Gastrocnemius medialis (tissue), 4 donors: ENCODE measurements at regions not wholly inside any gene's neighbourhood (a gene's known extent, or its start where the extent isn't known, plus 50 kb on each side); places are given as distances from the start of the nearest gene placed in this dataset.

Experiments
- ATAC-seq, 2 donors: fragments of 150-250 bp; one replicate each; pipeline ENCODE4 v1.9.1; 2016
- DNase-seq, 2 donors: peaks; one replicate each; pipeline ENCODE4 v3.0.0-alpha.2; 2019
- H3K27ac ChIP-seq, 4 donors: fragments of 200-600 bp; sonication (generic); 1 replicate in 1 of 4; 2 replicates in 3 of 4; pipeline ENCODE4 v1.5.1; 2016 to 2018; ENCODE audit warnings: mild to moderate bottlenecking in 2 of 4, moderate library complexity in 1 of 4
- H3K27me3 ChIP-seq, 3 donors: fragments of 200-600 bp; sonication (generic) in 2 of 3; 1 replicate in 1 of 3; 2 replicates in 2 of 3; pipeline versions ENCODE4 v1.5.1 to v1.6.0; 2016 to 2019; ENCODE audit warnings: mild to moderate bottlenecking in 1 of 3, moderate library complexity in 1 of 3
- H3K36me3 ChIP-seq, 2 donors: fragments of 200-600 bp; sonication (generic) in 1 of 2; one replicate each; pipeline ENCODE4 v1.5.1; 2017 to 2018
- H3K4me1 ChIP-seq, 2 donors: fragments of 200-600 bp; sonication (generic) in 1 of 2; one replicate each; pipeline ENCODE4 v1.5.1; 2016 to 2017; ENCODE audit warnings: mild to moderate bottlenecking in 2 of 2
- H3K4me3 ChIP-seq, 4 donors: fragments of 200-600 bp; sonication (generic) in 3 of 4; 1 replicate in 1 of 4; 2 replicates in 3 of 4; pipeline ENCODE4 v1.5.1; 2016 to 2019; ENCODE audit warnings: mild to moderate bottlenecking in 2 of 4
- H3K9me3 ChIP-seq, 3 donors: fragments of 200-600 bp; sonication (generic) in 2 of 3; 1 replicate in 1 of 3; 2 replicates in 2 of 3; pipeline ENCODE4 v1.5.1; 2016 to 2019
- POLR2A ChIP-seq, 2 donors: fragments of 450-650 bp; IDR thresholded peaks; one replicate each; pipeline ENCODE4 v1.6.1; 2017; ENCODE audit warnings: antibody characterized with exemption in 2 of 2, mild to moderate bottlenecking in 2 of 2, moderate library complexity in 2 of 2
- in situ Hi-C, 4 donors: fragments of 200-750 bp; cut with MboI; loops; one replicate each; pipeline versions ENCODE4 v1.15.0 to v1.8.0; 2017; ENCODE audit warnings: low sequenced_read_pairs in 4 of 4
- intact Hi-C: fragments of 100-400 bp; cut with DNase I; formaldehyde crosslinking; loops from one replicate; pipeline ENCODE4 v1.15.1; 2023; ENCODE audit warnings: low total_unique reads
- TF ChIP-seq, protein P1 (sequence below), 5 experiments: fragments of 450-650 bp in 3 of 5; fragments of 200-600 bp in 2 of 5; sonication (generic) in 2 of 5; IDR thresholded peaks in 4 of 5; conservative IDR thresholded peaks in 1 of 5; 1 replicate in 4 of 5; 2 replicates in 1 of 5; pipeline ENCODE4 v1.5.1; 2016 to 2019; ENCODE audit warnings: antibody characterized with exemption in 5 of 5, mild to moderate bottlenecking in 3 of 5, moderate library complexity in 3 of 5

DNA sequence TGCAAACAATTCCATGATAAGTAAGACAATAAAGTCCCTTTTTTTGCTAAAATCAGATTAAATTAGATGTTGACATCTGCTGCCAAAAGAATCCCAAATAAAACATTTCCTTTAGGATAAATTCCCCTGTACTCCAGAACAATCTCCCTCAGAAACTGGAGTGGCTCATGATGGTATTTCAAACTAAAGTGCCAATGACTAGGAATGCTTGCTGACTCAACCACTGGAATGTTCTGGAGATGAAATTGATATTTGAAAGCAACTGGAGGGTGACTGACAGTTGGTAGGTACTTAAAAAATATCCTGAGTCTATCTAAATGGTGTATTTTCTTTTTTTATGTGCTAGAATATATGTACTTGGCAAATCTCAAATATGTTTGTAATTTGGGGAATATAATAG is 350.1 kb upstream of the TSHZ2 start:
- Histone ChIP-seq H3K4me3 (no peak overlapping the region), H3K9me3 (no peaks in the 10 kb centered on the region), H3K36me3 (no peaks in the 10 kb centered on the region), H3K27me3 (no peaks in the 10 kb centered on the region), H3K4me1 (no peaks in the 10 kb centered on the region), H3K27ac (no peak overlapping the region)
- ATAC-seq, result no peak
- intact Hi-C loops (no loop called here), in situ Hi-C loops (no loop called here)
- TF ChIP-seq, protein P1, sequence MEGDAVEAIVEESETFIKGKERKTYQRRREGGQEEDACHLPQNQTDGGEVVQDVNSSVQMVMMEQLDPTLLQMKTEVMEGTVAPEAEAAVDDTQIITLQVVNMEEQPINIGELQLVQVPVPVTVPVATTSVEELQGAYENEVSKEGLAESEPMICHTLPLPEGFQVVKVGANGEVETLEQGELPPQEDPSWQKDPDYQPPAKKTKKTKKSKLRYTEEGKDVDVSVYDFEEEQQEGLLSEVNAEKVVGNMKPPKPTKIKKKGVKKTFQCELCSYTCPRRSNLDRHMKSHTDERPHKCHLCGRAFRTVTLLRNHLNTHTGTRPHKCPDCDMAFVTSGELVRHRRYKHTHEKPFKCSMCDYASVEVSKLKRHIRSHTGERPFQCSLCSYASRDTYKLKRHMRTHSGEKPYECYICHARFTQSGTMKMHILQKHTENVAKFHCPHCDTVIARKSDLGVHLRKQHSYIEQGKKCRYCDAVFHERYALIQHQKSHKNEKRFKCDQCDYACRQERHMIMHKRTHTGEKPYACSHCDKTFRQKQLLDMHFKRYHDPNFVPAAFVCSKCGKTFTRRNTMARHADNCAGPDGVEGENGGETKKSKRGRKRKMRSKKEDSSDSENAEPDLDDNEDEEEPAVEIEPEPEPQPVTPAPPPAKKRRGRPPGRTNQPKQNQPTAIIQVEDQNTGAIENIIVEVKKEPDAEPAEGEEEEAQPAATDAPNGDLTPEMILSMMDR (IDR thresholded peaks at IDR 0.05 in 4 of 5, conservative IDR thresholded peaks at IDR 0.05 in 1 of 5), result no peak
- no peak for TF ChIP-seq POLR2A (IDR thresholded peaks at IDR 0.05)
- no peak for DNase-seq

DNA sequence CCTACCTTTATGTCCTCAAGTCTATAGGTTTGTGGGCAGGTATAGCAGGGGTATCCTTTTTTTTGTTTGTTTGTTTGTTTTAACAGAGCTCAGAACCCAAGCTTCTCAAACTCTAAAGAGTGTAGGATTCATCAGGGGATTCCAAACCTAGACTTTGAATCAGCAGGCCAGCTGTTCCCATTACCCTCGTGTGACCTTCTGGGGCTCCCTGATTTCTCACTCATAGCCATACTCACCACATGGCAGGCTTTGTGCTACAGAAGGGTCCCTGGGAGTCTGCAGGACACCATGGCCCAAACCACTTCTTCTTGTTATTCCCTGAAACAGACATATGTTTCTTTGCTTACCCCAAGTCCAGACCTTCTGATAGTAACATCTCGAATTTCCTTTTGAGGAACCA is 350.8 kb upstream of the TSHZ2 start:
- ATAC-seq (no peak), DNase-seq (no peak)
- Histone ChIP-seq H3K4me3 (no peak overlapping the region), H3K27ac (no peak overlapping the region), H3K36me3 (no peaks in the 10 kb centered on the region), H3K4me1 (no peaks in the 10 kb centered on the region), H3K9me3 (no peaks in the 10 kb centered on the region), H3K27me3 (no peaks in the 10 kb centered on the region)
- intact Hi-C loops, result no loop called here
- no peak for TF ChIP-seq POLR2A (IDR thresholded peaks at IDR 0.05)
- TF ChIP-seq, protein P1 (IDR thresholded peaks at IDR 0.05 in 4 of 5, conservative IDR thresholded peaks at IDR 0.05 in 1 of 5), result no peak
- in situ Hi-C loops, result no loop called here

DNA sequence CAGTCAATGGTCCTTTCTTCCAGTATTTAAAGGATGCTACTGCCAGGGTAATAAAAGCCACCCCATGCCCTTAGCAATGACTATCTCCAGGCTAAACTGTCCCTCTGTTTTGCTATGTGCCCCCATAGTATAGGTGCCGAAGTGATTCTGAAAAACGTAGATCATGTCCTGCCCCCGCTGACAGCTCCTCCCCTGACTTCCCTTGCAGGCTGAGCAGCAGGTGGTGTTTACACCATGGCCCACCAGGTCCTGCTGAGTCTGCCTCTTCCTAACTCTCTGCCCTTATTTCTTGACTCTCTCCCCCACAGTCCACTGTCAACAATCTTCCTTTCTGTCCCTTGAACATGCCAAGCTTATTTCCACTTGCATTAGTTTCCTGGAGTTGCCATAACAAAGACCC is 352.5 kb upstream of the TSHZ2 start:
- Histone ChIP-seq H3K4me3 (no peak overlapping the region), H3K36me3 (no peaks in the 10 kb centered on the region), H3K27ac (no peak overlapping the region), H3K9me3 (no peaks in the 10 kb centered on the region), H3K4me1 (no peaks in the 10 kb centered on the region), H3K27me3 (no peaks in the 10 kb centered on the region)
- ATAC-seq, result no peak
- intact Hi-C loops, result no loop called here
- no peak for DNase-seq
- in situ Hi-C loops, result no loop called here
- no peak for TF ChIP-seq POLR2A (IDR thresholded peaks at IDR 0.05)
- TF ChIP-seq, protein P1 (IDR thresholded peaks at IDR 0.05 in 4 of 5, conservative IDR thresholded peaks at IDR 0.05 in 1 of 5), result no peak

DNA sequence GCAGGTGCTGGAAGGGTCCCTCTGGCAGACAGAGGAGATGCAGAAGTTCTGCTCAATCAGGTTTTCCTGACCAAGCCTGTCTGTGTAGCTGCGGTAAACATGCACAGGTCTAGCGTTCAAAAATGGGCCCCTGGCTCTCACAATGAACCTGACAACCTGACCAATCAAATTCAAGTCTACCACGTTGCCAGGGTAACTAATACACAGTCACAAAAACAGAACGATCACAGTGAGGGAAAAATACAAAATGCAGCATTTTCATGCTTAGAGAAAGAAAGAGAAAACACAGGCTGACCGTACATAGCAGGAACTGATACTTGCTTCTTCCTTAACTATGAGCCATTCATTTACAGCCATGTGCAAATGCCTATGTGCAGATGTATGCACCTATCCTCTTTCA is 353.1 kb upstream of the TSHZ2 start:
- Histone ChIP-seq H3K27ac (no peak overlapping the region), H3K9me3 (no peaks in the 10 kb centered on the region), H3K36me3 (no peaks in the 10 kb centered on the region), H3K4me1 (no peaks in the 10 kb centered on the region), H3K27me3 (no peaks in the 10 kb centered on the region), H3K4me3 (no peak overlapping the region)
- in situ Hi-C loops, result no loop called here
- DNase-seq (no peak), ATAC-seq (no peak)
- intact Hi-C loops, result no loop called here
- no peak for TF ChIP-seq POLR2A (IDR thresholded peaks at IDR 0.05)
- TF ChIP-seq, protein P1 (IDR thresholded peaks at IDR 0.05 in 4 of 5, conservative IDR thresholded peaks at IDR 0.05 in 1 of 5), result no peak

DNA sequence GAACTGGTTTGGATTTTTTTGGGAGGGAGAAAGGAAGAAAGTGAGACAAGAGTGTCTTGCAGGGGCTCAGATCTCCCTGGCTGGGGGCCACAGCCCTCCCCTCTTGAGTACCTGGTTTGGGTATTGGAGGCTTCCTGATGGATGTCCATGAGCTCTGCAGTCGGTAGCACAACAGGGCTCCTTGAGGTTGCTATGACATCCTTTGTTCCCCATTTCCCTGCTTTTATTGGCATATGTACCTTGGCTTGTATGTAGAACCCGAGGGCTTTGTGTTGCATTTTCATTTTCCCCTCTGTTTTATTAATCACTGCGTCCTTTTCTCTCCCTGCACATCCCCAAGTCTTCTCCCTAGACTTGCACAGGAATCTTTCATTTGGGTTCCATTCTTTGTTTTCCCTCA is 355.5 kb upstream of the TSHZ2 start:
- H3K27me3 ChIP-seq, result no peaks in the 10 kb centered on the region
- in situ Hi-C loops (no loop called here), intact Hi-C loops (no loop called here)
- DNase-seq (no peak), ATAC-seq (no peak)
- TF ChIP-seq POLR2A (IDR thresholded peaks at IDR 0.05), result no peak
- TF ChIP-seq, protein P1 (IDR thresholded peaks at IDR 0.05 in 4 of 5, conservative IDR thresholded peaks at IDR 0.05 in 1 of 5), result no peak
- no peaks in the 10 kb centered on the region for H3K9me3 ChIP-seq
- no peak overlapping the region for H3K4me3 ChIP-seq
- H3K36me3 ChIP-seq, result no peaks in the 10 kb centered on the region
- H3K4me1 ChIP-seq, result no peaks in the 10 kb centered on the region
- H3K27ac ChIP-seq, result no peak overlapping the region
